ENCODE measurements at regions not wholly inside any gene's neighbourhood (a gene's known extent, or its start where the extent isn't known, plus 50 kb on each side); places are given as distances from the start of the nearest gene placed in this dataset.

GRCh38 chr5:26031481-26031880 is 1006.9 kb downstream of the CDH9 start:
- no peak overlapping the region for H3K4me3 Mint-ChIP-seq (ENCODE audit: low read depth, unreplicated experiment)
- intact Hi-C loops (cut with micrococcal nuclease; ENCODE audit: unreplicated experiment) = no loop called here
- TF ChIP-seq, protein P1, sequence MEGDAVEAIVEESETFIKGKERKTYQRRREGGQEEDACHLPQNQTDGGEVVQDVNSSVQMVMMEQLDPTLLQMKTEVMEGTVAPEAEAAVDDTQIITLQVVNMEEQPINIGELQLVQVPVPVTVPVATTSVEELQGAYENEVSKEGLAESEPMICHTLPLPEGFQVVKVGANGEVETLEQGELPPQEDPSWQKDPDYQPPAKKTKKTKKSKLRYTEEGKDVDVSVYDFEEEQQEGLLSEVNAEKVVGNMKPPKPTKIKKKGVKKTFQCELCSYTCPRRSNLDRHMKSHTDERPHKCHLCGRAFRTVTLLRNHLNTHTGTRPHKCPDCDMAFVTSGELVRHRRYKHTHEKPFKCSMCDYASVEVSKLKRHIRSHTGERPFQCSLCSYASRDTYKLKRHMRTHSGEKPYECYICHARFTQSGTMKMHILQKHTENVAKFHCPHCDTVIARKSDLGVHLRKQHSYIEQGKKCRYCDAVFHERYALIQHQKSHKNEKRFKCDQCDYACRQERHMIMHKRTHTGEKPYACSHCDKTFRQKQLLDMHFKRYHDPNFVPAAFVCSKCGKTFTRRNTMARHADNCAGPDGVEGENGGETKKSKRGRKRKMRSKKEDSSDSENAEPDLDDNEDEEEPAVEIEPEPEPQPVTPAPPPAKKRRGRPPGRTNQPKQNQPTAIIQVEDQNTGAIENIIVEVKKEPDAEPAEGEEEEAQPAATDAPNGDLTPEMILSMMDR (IDR thresholded peaks at IDR 0.05; ENCODE audit: unreplicated experiment) = no peak
- H3K4me1 Mint-ChIP-seq (ENCODE audit: low read depth, unreplicated experiment) = no peaks in the 10 kb centered on the region
- no peaks in the 10 kb centered on the region for H3K9me3 Mint-ChIP-seq (ENCODE audit: low read depth, unreplicated experiment)
- CTCF ChIA-PET = no interaction called here
- DNase-seq = no peak
- BruUV-seq (replicated peaks) = no TSS peak
- H3K27ac Mint-ChIP-seq (ENCODE audit: unreplicated experiment) = no peak overlapping the region
- no peaks in the 10 kb centered on the region for H3K27me3 Mint-ChIP-seq (ENCODE audit: unreplicated experiment)
- no peaks in the 10 kb centered on the region for H3K36me3 Mint-ChIP-seq (ENCODE audit: insufficient read depth, unreplicated experiment)

DNA sequence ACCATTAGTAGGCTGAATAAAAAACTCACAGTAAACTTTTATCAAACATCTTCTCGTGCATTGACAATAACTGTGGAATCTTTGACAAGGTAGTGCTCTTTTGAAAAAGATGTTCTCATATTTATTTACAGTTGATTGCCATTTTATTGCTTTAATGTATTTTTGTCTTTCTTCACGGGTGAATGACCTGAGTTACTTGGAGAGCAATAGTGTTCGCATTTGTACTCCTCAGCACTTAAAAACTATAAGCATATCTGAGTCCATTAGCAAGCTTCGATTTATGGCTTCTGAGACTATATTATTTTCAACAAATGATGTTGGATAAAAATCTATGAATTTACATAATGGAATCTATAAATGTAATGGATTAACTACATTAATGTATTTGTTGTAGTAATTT is 1012.3 kb downstream of the CDH9 start:
- peaks cover 3% of the 10 kb centered on the region for H3K9me3 Mint-ChIP-seq (ENCODE audit: low read depth, unreplicated experiment)
- no peak overlapping the region for H3K4me3 Mint-ChIP-seq (ENCODE audit: low read depth, unreplicated experiment)
- H3K27ac Mint-ChIP-seq (ENCODE audit: unreplicated experiment) = no peak overlapping the region
- TF ChIP-seq, protein P1 (IDR thresholded peaks at IDR 0.05; ENCODE audit: unreplicated experiment) = no peak
- intact Hi-C loops (cut with micrococcal nuclease; ENCODE audit: unreplicated experiment) = no loop called here
- CTCF ChIA-PET = no interaction called here
- no peaks in the 10 kb centered on the region for H3K4me1 Mint-ChIP-seq (ENCODE audit: low read depth, unreplicated experiment)
- DNase-seq = no peak
- no TSS peak for BruUV-seq (replicated peaks)
- H3K36me3 Mint-ChIP-seq (ENCODE audit: insufficient read depth, unreplicated experiment) = no peaks in the 10 kb centered on the region
- no peaks in the 10 kb centered on the region for H3K27me3 Mint-ChIP-seq (ENCODE audit: unreplicated experiment)

- peaks cover 4% of the 10 kb centered on the region for H3K9me3 Mint-ChIP-seq (ENCODE audit: low read depth, unreplicated experiment)
- H3K27me3 Mint-ChIP-seq (ENCODE audit: unreplicated experiment) = no peaks in the 10 kb centered on the region
- DNase-seq = no peak
- H3K27ac Mint-ChIP-seq (ENCODE audit: unreplicated experiment) = no peak overlapping the region
- H3K36me3 Mint-ChIP-seq (ENCODE audit: insufficient read depth, unreplicated experiment) = no peaks in the 10 kb centered on the region
- intact Hi-C loops (cut with micrococcal nuclease; ENCODE audit: unreplicated experiment) = no loop called here
- TF ChIP-seq, protein P1 (IDR thresholded peaks at IDR 0.05; ENCODE audit: unreplicated experiment) = no peak
- CTCF ChIA-PET = no interaction called here
- H3K4me1 Mint-ChIP-seq (ENCODE audit: low read depth, unreplicated experiment) = no peaks in the 10 kb centered on the region
- no TSS peak for BruUV-seq (replicated peaks)
- H3K4me3 Mint-ChIP-seq (ENCODE audit: low read depth, unreplicated experiment) = no peak overlapping the region
Observed at GRCh38 chr5:26024774-26025173, 1013.6 kb downstream of the CDH9 start.

DNA sequence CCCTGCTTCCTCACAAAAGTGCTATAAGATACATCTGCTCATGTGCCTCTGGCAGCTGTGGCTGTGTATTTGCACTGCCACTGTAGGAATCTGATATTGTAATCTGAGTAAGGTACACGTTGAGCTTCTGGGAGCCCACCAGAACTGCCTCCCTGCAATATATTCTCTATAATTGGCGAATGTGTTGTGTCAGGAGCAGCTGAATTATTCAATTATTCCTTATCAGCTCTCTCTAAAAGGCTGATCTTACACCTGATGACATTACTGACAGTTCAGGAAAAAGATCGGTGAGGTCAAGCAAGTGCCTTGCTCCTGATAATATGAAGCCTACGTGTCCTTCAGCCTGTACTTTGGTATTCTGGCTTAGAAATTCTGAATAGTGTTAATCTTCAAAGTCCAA is 1015.0 kb downstream of the CDH9 start:
- intact Hi-C loops (cut with micrococcal nuclease; ENCODE audit: unreplicated experiment) = no loop called here
- CTCF ChIA-PET = no interaction called here
- H3K9me3 Mint-ChIP-seq (ENCODE audit: low read depth, unreplicated experiment) = peaks cover 4% of the 10 kb centered on the region
- TF ChIP-seq, protein P1 (IDR thresholded peaks at IDR 0.05; ENCODE audit: unreplicated experiment) = no peak
- no TSS peak for BruUV-seq (replicated peaks)
- H3K4me1 Mint-ChIP-seq (ENCODE audit: low read depth, unreplicated experiment) = no peaks in the 10 kb centered on the region
- no peak for DNase-seq
- no peak overlapping the region for H3K4me3 Mint-ChIP-seq (ENCODE audit: low read depth, unreplicated experiment)
- H3K36me3 Mint-ChIP-seq (ENCODE audit: insufficient read depth, unreplicated experiment) = no peaks in the 10 kb centered on the region
- H3K27me3 Mint-ChIP-seq (ENCODE audit: unreplicated experiment) = no peaks in the 10 kb centered on the region
- no peak overlapping the region for H3K27ac Mint-ChIP-seq (ENCODE audit: unreplicated experiment)

GRCh38 chr5:26014206-26014605 is 1024.2 kb downstream of the CDH9 start:
- no TSS peak for BruUV-seq (replicated peaks)
- Mint-ChIP-seq H3K4me3 (ENCODE audit: low read depth, unreplicated experiment) (no peak overlapping the region), H3K27ac (ENCODE audit: unreplicated experiment) (no peak overlapping the region), H3K9me3 (ENCODE audit: low read depth, unreplicated experiment) (peaks cover 14% of the 10 kb centered on the region), H3K27me3 (ENCODE audit: unreplicated experiment) (no peaks in the 10 kb centered on the region), H3K4me1 (ENCODE audit: low read depth, unreplicated experiment) (no peaks in the 10 kb centered on the region), H3K36me3 (ENCODE audit: insufficient read depth, unreplicated experiment) (no peaks in the 10 kb centered on the region)
- intact Hi-C loops (cut with micrococcal nuclease; ENCODE audit: unreplicated experiment) = no loop called here
- no peak for DNase-seq
- CTCF ChIA-PET = no interaction called here
- TF ChIP-seq, protein P1 (IDR thresholded peaks at IDR 0.05; ENCODE audit: unreplicated experiment) = no peak

All from Calu3 (cell line).